GM12891 (cell line): ENCODE measurements at regions not wholly inside any gene's neighbourhood (a gene's known extent, or its start where the extent isn't known, plus 50 kb on each side); places are given as distances from the start of the nearest gene placed in this dataset.

Source experiments
- DNase-seq: peaks from one replicate; pipeline ENCODE4 v3.0.0; 2011; ENCODE audit warnings: low spot score; ENCODE audit not compliant: insufficient read length
- FAIRE-seq: peaks from 2 replicates; lab custom pipeline; 2011; peaks lifted over from hg19 to GRCh38; lab: Jason Lieb, UNC
- PAX5 ChIP-seq: IDR thresholded peaks from 2 replicates; pipeline ENCODE4 v1.6.1; 2011; ENCODE audit warnings: low read length, moderate library complexity, mild to moderate bottlenecking; ENCODE audit not compliant: insufficient read depth, severe bottlenecking
- POLR2A ChIP-seq: IDR thresholded peaks from 2 replicates; pipeline ENCODE4 v1.6.1; 2011; ENCODE audit warnings: low read depth, low read length, control low read depth
- POLR2AphosphoS5 ChIP-seq: IDR thresholded peaks from 2 replicates; pipeline ENCODE4 v1.6.1; 2011; ENCODE audit warnings: low read depth, low read length, control low read depth
- POU2F2 ChIP-seq: IDR thresholded peaks from 2 replicates; pipeline ENCODE4 v1.6.1; 2011; ENCODE audit warnings: low read depth, mild to moderate bottlenecking, control low read depth, low read length, moderate library complexity
- SPI1 ChIP-seq: IDR thresholded peaks from 2 replicates; pipeline ENCODE4 v1.6.1; 2011; ENCODE audit warnings: low read depth, low read length, control low read depth
- TAF1 ChIP-seq: IDR thresholded peaks from 2 replicates; pipeline ENCODE4 v1.6.1; 2011; ENCODE audit warnings: low read depth, low read length, control low read depth

DNA sequence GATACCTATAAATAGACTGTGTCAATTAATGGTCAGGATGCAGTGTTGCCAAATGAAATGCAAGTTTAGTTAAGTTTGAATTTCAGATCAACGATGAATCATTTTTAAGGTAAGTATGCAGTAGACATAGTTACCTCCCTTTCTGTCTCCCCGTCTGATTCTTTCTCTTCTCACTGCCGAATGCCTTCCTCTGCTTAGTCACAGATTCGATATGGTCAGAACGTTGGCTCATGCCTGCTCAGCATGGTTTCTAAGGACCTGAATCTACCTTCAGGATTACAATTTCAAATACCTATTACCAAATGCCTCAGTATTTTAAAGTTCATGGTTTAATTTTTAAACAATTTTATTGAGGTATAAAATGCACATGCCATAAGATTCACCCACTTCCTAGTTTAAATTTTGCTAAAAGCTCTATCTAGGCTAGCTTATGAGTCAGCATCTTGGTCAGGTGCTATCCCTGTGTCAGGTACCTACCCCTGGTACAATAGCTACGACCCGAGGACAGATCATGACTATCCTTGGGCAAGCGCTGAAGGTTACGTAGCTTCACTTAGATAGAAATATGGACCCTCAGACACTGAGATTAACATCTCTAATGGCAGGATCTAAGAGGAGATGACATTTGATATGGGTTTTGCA, 78.2 kb upstream of the SPON1 start:
- TF ChIP-seq POU2F2, result no peak
- TF ChIP-seq POLR2A, result no peak
- TF ChIP-seq TAF1, result no peak
- TF ChIP-seq SPI1, result no peak
- TF ChIP-seq POLR2AphosphoS5, result no peak
- no peak for TF ChIP-seq PAX5
- no peak for FAIRE-seq
- DNase-seq, result no peak

GRCh38 chr11:13885083-13885482, 77.4 kb upstream of the SPON1 start:
- TF ChIP-seq POU2F2, result no peak
- FAIRE-seq, result no peak
- DNase-seq, result no peak

DNA sequence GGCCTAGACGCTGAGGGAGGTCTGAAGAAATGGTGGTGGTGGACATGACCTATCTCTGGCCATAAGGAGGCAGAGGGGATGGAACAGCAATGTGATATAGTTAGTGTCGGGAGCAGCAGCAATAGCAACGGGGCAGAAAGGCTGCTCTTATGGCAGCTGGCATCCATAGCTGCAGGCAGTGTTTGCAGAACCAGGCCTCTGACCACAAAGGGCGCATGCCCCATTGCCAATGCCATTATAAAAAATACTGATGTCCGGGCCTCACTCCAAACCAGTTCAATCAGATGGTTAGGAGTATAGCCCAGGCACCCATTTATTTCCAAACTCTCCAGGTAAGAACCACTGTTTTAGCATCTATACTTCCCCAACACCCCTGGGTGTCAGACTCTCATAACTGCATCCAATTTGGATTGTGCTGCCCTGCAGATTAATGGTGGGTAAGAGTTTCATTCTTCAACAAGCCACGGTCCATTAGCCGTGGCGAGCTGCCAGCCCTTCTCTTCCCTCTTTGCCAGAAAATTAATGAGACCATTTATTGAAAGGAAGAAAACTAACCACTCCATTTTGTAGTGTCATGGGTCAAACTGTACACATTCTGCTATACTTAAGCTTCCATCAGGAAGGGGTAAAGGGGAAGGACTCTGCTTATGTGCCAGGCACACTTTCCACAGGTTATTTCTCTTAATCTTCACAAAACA, 72.8 kb upstream of the SPON1 start:
- TF ChIP-seq TAF1 (no peak), POLR2A (no peak), POLR2AphosphoS5 (no peak), PAX5 (no peak)
- no peak for DNase-seq
- no peak for FAIRE-seq

DNA sequence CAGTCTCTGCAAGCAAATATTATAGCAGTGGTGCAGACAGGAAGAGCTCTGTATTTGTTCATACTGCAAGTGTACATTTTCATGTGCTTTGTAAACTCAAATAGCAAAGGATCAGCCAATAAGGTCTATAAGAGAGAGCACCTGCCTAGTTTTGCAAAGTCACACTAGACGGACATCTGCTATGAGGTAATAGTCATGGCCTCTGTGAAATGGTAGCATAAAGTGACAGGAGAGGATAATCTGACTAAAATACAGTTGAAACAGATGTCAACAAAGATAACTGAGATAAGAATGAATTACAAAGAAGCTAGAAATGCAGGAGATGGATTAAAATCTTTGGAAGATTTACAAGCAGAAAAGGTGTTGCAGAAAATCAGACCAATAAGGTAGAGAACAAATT, 70.6 kb upstream of the SPON1 start:
- TF ChIP-seq TAF1, result no peak
- TF ChIP-seq POU2F2, result no peak
- FAIRE-seq, result no peak
- DNase-seq, result no peak

GRCh38 chr11:13896175-13896980, 66.1 kb upstream of the SPON1 start:
- DNase-seq (no peak), FAIRE-seq (no peak)
- TF ChIP-seq PAX5 (no peak), TAF1 (no peak)

GRCh38 chr11:13896981-13897353, 65.6 kb upstream of the SPON1 start:
- TF ChIP-seq TAF1, result no peak
- no peak for TF ChIP-seq POLR2AphosphoS5
- no peak for FAIRE-seq
- DNase-seq, result no peak

GRCh38 chr11:13897646-13898276, 64.8 kb upstream of the SPON1 start:
- no peak for FAIRE-seq
- TF ChIP-seq POLR2A, result no peak
- TF ChIP-seq SPI1, result no peak
- TF ChIP-seq POU2F2, result no peak
- no peak for TF ChIP-seq PAX5
- TF ChIP-seq POLR2AphosphoS5, result no peak
- no peak for TF ChIP-seq TAF1

GRCh38 chr11:13899603-13900002, 62.9 kb upstream of the SPON1 start:
- TF ChIP-seq PAX5 (no peak), POLR2AphosphoS5 (no peak), POU2F2 (no peak), POLR2A (no peak), TAF1 (no peak), SPI1 (no peak)
- DNase-seq (no peak), FAIRE-seq (no peak)

More at GRCh38 chr11:13897646-13898276, 64.8 kb upstream of the SPON1 start:
- DNase-seq, result no peak

GRCh38 chr11:13902523-13902922, 60.0 kb upstream of the SPON1 start:
- no peak for DNase-seq
- FAIRE-seq, result no peak
- no peak for TF ChIP-seq POLR2A
- no peak for TF ChIP-seq SPI1
- no peak for TF ChIP-seq POU2F2
- TF ChIP-seq POLR2AphosphoS5, result no peak
- no peak for TF ChIP-seq TAF1
- TF ChIP-seq PAX5, result no peak

DNA sequence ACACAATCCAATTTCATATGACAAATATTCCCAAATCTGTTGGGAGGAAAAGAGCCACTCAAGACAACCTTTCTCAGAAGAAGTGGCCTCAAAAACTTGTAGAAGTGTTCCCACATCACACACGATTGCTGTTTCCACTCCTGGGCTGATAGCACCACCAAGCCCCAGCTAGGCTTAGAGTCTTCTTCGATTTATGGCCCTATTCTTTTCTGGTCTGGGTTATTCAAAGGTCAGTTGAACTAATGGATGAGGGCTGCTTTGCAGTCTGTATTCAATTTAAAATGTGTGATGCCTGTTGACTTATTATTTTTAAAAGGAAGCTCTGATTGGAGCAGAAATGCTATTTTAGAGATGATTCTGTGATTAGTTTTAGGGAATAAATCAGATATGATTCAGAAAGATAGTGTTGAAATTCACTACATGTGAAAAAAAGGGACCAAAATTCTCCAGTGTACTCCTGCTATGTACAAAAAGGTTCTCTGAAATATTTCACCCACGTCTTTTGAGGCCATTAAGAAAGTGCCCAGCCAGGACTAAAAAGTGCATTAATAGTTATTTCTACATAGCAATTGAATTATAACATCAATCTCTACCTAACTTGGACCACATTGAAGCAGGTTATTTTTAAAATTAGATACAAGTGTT, 57.3 kb upstream of the SPON1 start:
- no peak for FAIRE-seq

More for the DNA sequence above, 57.3 kb upstream of the SPON1 start:
- DNase-seq, result no peak
- TF ChIP-seq POLR2AphosphoS5, result no peak
- no peak for TF ChIP-seq POLR2A
- TF ChIP-seq SPI1, result no peak
- TF ChIP-seq POU2F2, result no peak
- no peak for TF ChIP-seq PAX5
- no peak for TF ChIP-seq TAF1
